GDM1 (cell line): ENCODE measurements at regions not wholly inside any gene's neighbourhood (a gene's known extent, or its start where the extent isn't known, plus 50 kb on each side); places are given as distances from the start of the nearest gene placed in this dataset.
"Not testable (repeated sequence)": the region's sequence is repeated elsewhere in the genome, so short reads cannot be mapped to it uniquely, and the experiment has no call there.

Source experiments
- DNase-seq: peaks from one replicate; lab custom pipeline; 2025; lab: John Stamatoyannopoulos, UW

- no peak for DNase-seq
These were observed 531.3 kb upstream of the MAN1A1 start for GRCh38 chr6:119880840-119881239.

GRCh38 chr6:119879731-119880130 lies 530.2 kb upstream of the MAN1A1 start:
- DNase-seq: no peak

DNA sequence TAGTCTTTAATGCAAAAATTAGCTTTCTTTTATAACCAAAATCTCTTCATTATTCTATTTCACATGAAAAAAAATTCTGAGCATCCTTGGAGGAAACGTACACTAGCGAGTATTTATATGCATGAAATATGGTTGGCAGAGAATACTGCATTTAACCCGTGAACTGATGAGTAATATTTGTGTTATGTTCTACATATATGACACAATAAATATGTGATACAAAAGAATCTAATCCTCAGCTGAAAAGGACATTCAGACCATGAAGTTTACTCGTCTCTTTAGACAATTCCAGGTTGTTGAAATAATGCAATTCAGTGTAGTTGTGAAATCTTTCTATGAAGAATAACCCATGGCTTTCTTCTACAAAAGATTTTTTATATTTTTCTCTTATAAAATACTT lies 524.8 kb upstream of the MAN1A1 start:
- no peak for DNase-seq

DNA sequence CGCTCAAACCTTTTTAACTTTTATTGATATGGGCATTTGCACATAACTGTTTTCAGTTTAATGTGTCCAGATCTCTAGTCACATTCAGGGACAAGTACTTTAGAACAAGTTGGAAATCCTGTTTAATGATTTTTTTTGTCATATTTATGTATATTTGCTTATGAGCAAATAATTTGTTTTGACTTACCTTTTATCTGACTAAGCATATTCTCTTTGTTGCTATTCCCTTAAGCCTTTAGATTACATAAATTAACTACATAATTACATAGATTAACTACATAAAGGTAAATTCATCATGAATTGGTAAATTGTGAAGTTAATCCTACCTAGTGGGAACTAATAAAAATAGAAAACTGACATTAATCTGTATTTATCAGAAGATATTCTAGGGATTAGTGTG lies 523.5 kb upstream of the MAN1A1 start:
- no peak for DNase-seq

DNA sequence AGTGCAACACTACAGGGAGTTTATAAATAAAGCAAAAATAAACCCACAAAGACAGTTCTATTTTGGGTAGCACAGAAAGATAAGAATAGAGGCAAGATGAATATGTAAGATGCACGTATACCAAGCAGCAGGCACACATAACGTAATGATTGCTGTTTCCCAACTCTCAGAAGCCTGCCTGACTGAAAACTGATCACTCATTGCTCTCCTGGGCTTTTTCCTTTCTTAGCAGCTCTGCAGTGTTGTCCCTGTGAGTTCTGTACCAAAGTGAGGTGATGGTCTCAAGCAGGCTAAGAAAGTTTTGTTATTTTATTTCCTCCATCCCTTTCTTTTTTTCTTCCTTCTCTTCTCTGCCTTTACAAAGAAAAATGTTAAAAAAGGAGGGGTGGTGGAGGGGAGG lies 522.0 kb upstream of the MAN1A1 start:
- no peak for DNase-seq

GRCh38 chr6:119865466-119866350 lies 516.1 kb upstream of the MAN1A1 start:
- DNase-seq: no peak

DNA sequence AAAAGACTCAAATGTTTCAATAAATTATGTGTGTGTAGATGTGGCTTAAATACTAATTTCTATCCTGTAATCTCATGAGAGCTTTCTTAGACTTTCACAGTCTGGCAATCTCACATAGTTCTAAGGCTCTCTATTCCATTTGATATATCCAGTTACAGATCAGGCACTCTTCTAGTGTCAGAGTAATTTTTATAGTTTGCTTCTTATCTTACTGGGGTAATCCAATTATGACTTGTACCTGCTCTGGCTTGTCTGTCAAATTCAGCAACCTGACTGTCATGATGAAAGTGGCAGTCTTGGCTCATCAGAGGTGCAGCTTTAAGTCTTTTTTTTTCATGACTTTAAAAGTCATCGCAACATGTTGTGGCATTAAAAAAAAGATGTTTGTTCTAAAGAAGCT lies 513.2 kb upstream of the MAN1A1 start:
- no peak for DNase-seq

DNA sequence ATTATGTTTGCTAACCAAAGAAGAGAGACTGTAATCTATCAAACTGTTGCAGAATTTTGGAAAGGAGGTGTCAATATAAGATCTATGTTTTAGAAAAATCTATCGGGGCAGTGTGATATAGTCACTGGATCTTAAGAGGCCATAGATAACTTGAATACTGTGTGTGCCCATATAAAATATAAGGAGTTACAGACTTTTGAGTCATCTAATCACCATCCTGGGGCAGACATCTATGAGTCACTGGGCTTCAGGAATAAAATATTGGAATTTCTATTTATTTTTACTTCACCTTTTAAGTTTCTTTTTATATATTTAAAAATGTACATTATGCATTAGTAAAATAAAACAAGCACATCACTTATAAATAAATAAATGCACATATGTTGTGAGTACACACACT lies 509.3 kb upstream of the MAN1A1 start:
- DNase-seq: no peak

- DNase-seq: no peak
These were observed 506.6 kb upstream of the MAN1A1 start for GRCh38 chr6:119856136-119856535.

DNA sequence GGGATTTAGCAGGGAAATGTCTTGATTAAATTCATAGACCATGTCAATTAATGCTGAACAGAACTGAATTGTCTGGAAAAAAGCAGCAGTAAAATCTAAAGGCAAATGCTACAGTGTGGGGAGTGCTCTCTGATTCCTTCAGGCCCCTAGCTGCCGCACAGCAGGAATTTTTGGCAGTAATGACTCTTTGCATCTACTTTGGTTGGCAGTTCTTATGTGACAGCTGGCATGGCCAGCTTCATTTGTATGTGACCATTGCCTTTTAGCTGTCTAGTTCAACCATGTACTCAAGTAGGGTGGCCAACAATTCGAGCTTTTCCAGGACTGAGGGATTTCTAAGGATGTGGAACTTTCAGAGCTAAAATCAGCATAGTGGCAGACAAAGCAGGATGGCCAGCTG lies 499.1 kb upstream of the MAN1A1 start:
- no peak for DNase-seq

- DNase-seq: no peak
These were observed 495.6 kb upstream of the MAN1A1 start for GRCh38 chr6:119845161-119845560.

DNA sequence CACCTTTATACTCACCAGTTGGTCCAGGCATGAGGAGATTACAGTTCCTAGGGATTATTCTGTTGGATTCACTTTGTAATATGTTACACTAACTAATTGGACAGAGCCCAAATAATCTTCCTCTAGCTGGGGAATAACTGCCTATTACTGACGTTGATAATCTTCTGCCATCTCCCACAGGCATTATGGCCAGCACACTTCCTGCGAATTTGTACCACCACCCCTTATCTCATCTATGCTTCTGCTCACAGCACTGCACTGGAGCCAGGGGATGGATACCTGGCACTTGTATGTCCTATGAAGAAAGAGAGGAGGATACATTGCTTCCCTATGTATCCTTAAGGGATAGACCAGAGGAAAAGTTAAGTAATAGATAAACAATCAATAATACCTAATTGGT lies 494.8 kb upstream of the MAN1A1 start:
- no peak for DNase-seq

- DNase-seq: no peak
These were observed 492.6 kb upstream of the MAN1A1 start for GRCh38 chr6:119842191-119842590.

- DNase-seq: no peak
These were observed 488.5 kb upstream of the MAN1A1 start for GRCh38 chr6:119838043-119838442.

- no peak for DNase-seq
These were observed 484.9 kb upstream of the MAN1A1 start for GRCh38 chr6:119834418-119834817.

DNA sequence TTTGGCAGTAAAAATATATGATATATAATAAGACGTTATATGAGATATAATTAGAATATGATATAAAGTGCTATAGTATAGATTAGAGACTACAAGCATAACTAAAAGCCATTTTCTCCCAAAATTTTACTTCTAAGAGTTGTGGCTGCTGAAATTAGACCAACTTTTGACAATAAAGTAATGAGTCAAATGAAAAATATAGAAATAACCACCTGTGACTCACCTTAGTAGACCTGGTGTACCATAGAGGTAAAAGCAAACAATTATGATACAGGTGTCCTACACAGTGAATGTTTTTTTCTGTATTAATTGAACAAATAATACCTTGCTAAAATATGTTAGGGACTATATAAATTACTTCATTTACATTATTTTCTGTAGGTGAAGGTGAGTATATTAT lies 482.9 kb upstream of the MAN1A1 start:
- no peak for DNase-seq

DNA sequence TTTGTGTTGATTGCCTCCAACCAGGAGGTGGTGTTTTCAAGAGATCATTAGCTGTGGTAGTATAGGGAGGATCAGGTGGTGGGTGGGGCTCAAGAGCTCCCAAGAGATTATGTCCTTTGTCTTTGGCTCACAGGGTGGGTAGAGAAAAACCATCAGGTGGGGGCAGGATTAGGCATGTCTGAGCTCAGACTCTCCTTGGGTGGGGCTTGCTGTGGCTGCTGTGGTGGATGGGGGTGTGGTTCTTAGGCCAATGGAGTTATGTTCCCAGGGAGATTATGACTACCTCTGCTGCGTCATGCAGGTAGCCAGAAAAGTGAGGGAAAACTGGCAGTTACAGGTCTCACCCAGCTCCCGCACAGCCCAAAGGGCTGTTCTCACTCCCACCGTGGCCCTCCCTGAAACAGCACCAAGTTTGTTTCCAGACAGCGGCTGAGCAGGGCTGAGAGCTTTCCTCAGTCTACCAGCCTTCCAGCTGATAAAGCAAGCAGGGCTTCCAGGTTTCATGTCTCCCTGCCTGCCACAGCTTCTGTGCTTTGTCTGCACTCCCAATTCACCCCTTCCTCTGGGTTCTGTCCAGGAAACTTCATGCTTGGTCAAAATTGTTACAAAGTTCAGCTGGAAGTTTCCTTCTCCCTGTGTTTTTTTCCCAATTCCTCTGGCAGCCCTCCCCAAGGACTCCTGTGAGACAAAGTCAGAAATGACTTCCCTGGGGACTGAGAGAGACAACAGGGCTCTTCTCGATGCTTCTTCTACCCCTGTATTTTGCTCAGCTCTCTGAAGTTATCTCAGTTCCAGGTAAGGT lies 481.1 kb upstream of the MAN1A1 start:
- DNase-seq: no peak

- DNase-seq: no peak
These were observed 480.5 kb upstream of the MAN1A1 start for GRCh38 chr6:119830069-119830468.

GRCh38 chr6:119829499-119829898 lies 479.9 kb upstream of the MAN1A1 start:
- not testable (repeated sequence) for DNase-seq

- no peak for DNase-seq
These were observed 479.4 kb upstream of the MAN1A1 start for GRCh38 chr6:119829006-119829405.

DNA sequence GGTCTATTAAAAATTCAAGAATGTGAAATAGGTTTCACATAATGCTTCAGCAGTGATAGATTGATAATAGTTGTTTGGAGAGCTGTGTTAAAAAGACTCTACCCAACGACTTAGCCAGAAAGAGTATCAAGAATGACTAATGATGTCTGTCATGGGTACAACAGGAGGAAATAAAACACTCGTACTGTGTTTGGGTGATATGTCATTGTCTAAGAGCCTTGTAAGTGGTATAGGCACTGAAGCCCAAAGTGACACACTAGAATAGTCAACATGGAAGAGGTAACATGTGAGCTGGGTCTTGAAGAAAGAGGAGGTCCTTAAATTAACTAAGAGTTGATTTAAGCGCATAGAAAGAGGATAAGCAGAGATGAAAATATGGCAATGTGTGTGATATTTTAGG lies 471.8 kb upstream of the MAN1A1 start:
- no peak for DNase-seq

GRCh38 chr6:119818876-119819275 lies 469.3 kb upstream of the MAN1A1 start:
- DNase-seq: no peak
